OCI-LY3 (cell line): ENCODE measurements at regions not wholly inside any gene's neighbourhood (a gene's known extent, or its start where the extent isn't known, plus 50 kb on each side); places are given as distances from the start of the nearest gene placed in this dataset.

Experiments
- H2AFZ ChIP-seq: fragments of 200-600, 300-600 bp; shearing (Covaris generic); 2 replicates; pipeline ENCODE4 v1.6.0; 2014; ENCODE audit warnings: antibody characterized with exemption, low read depth, low read length
- H3K27ac ChIP-seq: fragments of 200-600, 300-600 bp; sonication (generic); 2 replicates; pipeline ENCODE4 v1.5.1; 2014; ENCODE audit warnings: mild to moderate bottlenecking, low read length, moderate library complexity, mixed read lengths
- H3K27me3 ChIP-seq: fragments of 200-600, 300-600 bp; sonication (generic); 2 replicates; pipeline ENCODE4 v1.6.1; 2014; ENCODE audit warnings: low read depth, low read length, mixed read lengths
- H3K36me3 ChIP-seq: fragments of 200-600, 300-600 bp; sonication (generic); replicated peaks from 2 replicates; pipeline ENCODE3; 2014; ENCODE audit warnings: low read depth, low read length, mixed read lengths
- H3K4me1 ChIP-seq: fragments of 300-600, 200-600 bp; sonication (generic); 2 replicates; pipeline ENCODE4 v1.6.1; 2014; ENCODE audit warnings: low read length, mixed read lengths
- H3K4me2 ChIP-seq: fragments of 200-600, 300-600 bp; sonication (generic); 2 replicates; pipeline ENCODE4 v1.6.1; 2014; ENCODE audit warnings: low read length, mixed read lengths
- H3K4me3 ChIP-seq: fragments of 300-600, 200-600 bp; sonication (generic); 2 replicates; pipeline ENCODE4 v1.5.1; 2014; ENCODE audit warnings: antibody characterized with exemption, mild to moderate bottlenecking, low read length, moderate library complexity
- H3K79me2 ChIP-seq: fragments of 300-600, 200-600 bp; shearing (Covaris generic); 2 replicates; pipeline ENCODE4 v1.6.1; 2014; ENCODE audit warnings: mild to moderate bottlenecking, low read length, mixed read lengths
- H3K9ac ChIP-seq: fragments of 300-600, 200-600 bp; shearing (Covaris generic); 2 replicates; pipeline ENCODE4 v1.6.0; 2014; ENCODE audit warnings: mild to moderate bottlenecking, low read length, moderate library complexity
- H3K9me3 ChIP-seq: fragments of 200-600, 300-600 bp; shearing (Covaris generic); 2 replicates; pipeline ENCODE4 v1.6.1; 2014; ENCODE audit warnings: low read length, mixed read lengths; ENCODE audit not compliant: insufficient read depth
- H4K20me1 ChIP-seq: fragments of 200-600, 300-600 bp; sonication (generic); 2 replicates; pipeline ENCODE4 v1.6.1; 2016; ENCODE audit warnings: low read length, mixed read lengths; ENCODE audit not compliant: insufficient read depth
- EZH2phosphoT487 ChIP-seq: fragments of 200-600 bp; shearing (Covaris generic); IDR thresholded peaks from 2 replicates; pipeline ENCODE4 v1.6.1; 2018; ENCODE audit warnings: antibody characterized with exemption, mixed run types, low read depth
- TF ChIP-seq, protein P1 (sequence below): fragments of 200-600, 300-600 bp; sonication (generic); IDR thresholded peaks from 2 replicates; pipeline ENCODE4 v1.5.1; 2014; ENCODE audit warnings: antibody characterized with exemption, low read length, low read depth

DNA sequence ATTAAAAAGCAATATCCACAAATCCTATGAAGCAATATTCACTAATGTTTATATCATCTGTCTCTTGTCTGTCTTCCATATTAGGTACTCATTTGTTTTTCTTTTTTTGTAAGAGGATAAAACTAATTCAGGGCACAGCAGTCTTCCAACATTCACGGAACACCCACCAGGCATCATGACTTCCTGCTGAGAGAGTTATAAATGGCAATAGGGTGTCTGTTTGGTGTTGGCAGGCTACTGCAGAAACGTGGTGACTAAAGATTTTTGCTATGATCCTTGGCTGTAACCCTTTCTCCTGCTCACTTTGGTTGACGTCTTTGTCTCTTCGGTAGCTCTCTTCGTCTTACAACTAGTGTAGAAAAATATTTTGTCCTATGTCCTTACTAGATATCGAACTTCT is 860.6 kb upstream of the MGAT4C start:
- Histone ChIP-seq H3K36me3 (no peaks in the 10 kb centered on the region), H2AFZ (no peak overlapping the region), H3K4me1 (peaks cover 9% of the 10 kb centered on the region), H3K4me2 (no peak overlapping the region), H3K27ac (no peak overlapping the region), H3K79me2 (no peaks in the 10 kb centered on the region), H4K20me1 (no peaks in the 10 kb centered on the region), H3K4me3 (no peak overlapping the region), H3K9me3 (no peaks in the 10 kb centered on the region), H3K27me3 (no peaks in the 10 kb centered on the region), H3K9ac (no peak overlapping the region)
- TF ChIP-seq EZH2phosphoT487 = no peak
- TF ChIP-seq, protein P1, sequence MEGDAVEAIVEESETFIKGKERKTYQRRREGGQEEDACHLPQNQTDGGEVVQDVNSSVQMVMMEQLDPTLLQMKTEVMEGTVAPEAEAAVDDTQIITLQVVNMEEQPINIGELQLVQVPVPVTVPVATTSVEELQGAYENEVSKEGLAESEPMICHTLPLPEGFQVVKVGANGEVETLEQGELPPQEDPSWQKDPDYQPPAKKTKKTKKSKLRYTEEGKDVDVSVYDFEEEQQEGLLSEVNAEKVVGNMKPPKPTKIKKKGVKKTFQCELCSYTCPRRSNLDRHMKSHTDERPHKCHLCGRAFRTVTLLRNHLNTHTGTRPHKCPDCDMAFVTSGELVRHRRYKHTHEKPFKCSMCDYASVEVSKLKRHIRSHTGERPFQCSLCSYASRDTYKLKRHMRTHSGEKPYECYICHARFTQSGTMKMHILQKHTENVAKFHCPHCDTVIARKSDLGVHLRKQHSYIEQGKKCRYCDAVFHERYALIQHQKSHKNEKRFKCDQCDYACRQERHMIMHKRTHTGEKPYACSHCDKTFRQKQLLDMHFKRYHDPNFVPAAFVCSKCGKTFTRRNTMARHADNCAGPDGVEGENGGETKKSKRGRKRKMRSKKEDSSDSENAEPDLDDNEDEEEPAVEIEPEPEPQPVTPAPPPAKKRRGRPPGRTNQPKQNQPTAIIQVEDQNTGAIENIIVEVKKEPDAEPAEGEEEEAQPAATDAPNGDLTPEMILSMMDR = no peak

GRCh38 chr12:87112571-87113345 is 856.6 kb upstream of the MGAT4C start:
- Histone ChIP-seq H3K27me3 (no peaks in the 10 kb centered on the region), H3K9me3 (no peaks in the 10 kb centered on the region), H3K4me3 (no peak overlapping the region), H3K4me1 (peaks cover 9% of the 10 kb centered on the region), H3K36me3 (no peaks in the 10 kb centered on the region), H3K4me2 (no peak overlapping the region), H2AFZ (no peak overlapping the region), H3K79me2 (no peaks in the 10 kb centered on the region), H3K27ac (no peak overlapping the region), H3K9ac (no peak overlapping the region), H4K20me1 (no peaks in the 10 kb centered on the region)
- TF ChIP-seq EZH2phosphoT487 = no peak
- TF ChIP-seq, protein P1 = no peak

- Histone ChIP-seq H3K9me3 (no peaks in the 10 kb centered on the region), H3K9ac (no peak overlapping the region), H3K4me2 (no peak overlapping the region), H2AFZ (no peak overlapping the region), H3K27me3 (no peaks in the 10 kb centered on the region), H4K20me1 (no peaks in the 10 kb centered on the region), H3K27ac (no peak overlapping the region), H3K4me3 (no peak overlapping the region), H3K79me2 (no peaks in the 10 kb centered on the region), H3K4me1 (no peaks in the 10 kb centered on the region), H3K36me3 (no peaks in the 10 kb centered on the region)
- TF ChIP-seq, protein P1 = no peak
- TF ChIP-seq EZH2phosphoT487 = no peak
Observed at GRCh38 chr12:87107766-87108165, 851.6 kb upstream of the MGAT4C start.

DNA sequence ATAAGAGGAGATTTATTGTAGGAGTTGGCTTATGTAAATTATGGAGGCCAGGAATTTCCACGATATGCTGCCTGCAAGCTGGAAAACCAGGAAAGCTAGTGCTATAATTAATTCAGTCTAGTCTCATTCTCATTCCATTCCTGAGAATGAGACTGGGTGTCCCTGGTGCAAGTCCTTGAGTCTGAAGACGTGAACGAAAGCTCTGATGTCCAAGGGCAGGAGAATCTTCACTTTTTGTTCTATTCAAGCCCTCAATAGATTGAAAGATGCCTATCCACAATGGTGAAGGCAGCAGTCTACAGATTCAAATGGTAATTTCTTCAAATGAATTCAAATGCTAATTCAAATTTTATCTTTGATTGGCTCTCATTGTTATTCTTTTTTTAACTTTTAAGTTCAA is 851.1 kb upstream of the MGAT4C start:
- no peaks in the 10 kb centered on the region for H4K20me1 ChIP-seq
- H3K27me3 ChIP-seq = no peaks in the 10 kb centered on the region

More for the DNA sequence above, 851.1 kb upstream of the MGAT4C start:
- H3K4me1 ChIP-seq = no peaks in the 10 kb centered on the region
- no peaks in the 10 kb centered on the region for H3K36me3 ChIP-seq
- no peak overlapping the region for H3K4me2 ChIP-seq
- H3K9me3 ChIP-seq = no peaks in the 10 kb centered on the region
- H2AFZ ChIP-seq = no peak overlapping the region
- no peak overlapping the region for H3K9ac ChIP-seq
- H3K4me3 ChIP-seq = no peak overlapping the region
- no peaks in the 10 kb centered on the region for H3K79me2 ChIP-seq
- TF ChIP-seq, protein P1 = no peak
- no peak for TF ChIP-seq EZH2phosphoT487
- no peak overlapping the region for H3K27ac ChIP-seq
